NCI-H1436 treated with DMSO at 0.1 percent for 48 hours (cell line): ENCODE measurements at regions not wholly inside any gene's neighbourhood (a gene's known extent, or its start where the extent isn't known, plus 50 kb on each side); places are given as distances from the start of the nearest gene placed in this dataset.
"Not testable (repeated sequence)": the region's sequence is repeated elsewhere in the genome, so short reads cannot be mapped to it uniquely, and the experiment has no call there.

ENCODE experiments used
- DNase-seq: peaks from one replicate; lab custom pipeline; 2025; lab: John Stamatoyannopoulos, UW

- no peak for DNase-seq
These were observed 324.8 kb downstream of the QKI start for GRCh38 chr6:163739408-163739725.

GRCh38 chr6:163738725-163739407 is 324.3 kb downstream of the QKI start:
- no peak for DNase-seq

- DNase-seq = no peak
These were observed 323.8 kb downstream of the QKI start for GRCh38 chr6:163738304-163738703.

GRCh38 chr6:163735076-163735475 is 320.6 kb downstream of the QKI start:
- DNase-seq = no peak

GRCh38 chr6:163733061-163733460 is 318.5 kb downstream of the QKI start:
- no peak for DNase-seq

GRCh38 chr6:163732479-163732878 is 318.0 kb downstream of the QKI start:
- no peak for DNase-seq

- not testable (repeated sequence) for DNase-seq
These were observed 317.5 kb downstream of the QKI start for GRCh38 chr6:163732014-163732351.

- no peak for DNase-seq
These were observed 316.9 kb downstream of the QKI start for GRCh38 chr6:163731215-163732013.

GRCh38 chr6:163730246-163731210 is 316.0 kb downstream of the QKI start:
- no peak for DNase-seq

- DNase-seq = no peak
These were observed 314.8 kb downstream of the QKI start for GRCh38 chr6:163729127-163729872.

GRCh38 chr6:163728442-163729126 is 314.1 kb downstream of the QKI start:
- no peak for DNase-seq

GRCh38 chr6:163726037-163726695 is 311.6 kb downstream of the QKI start:
- no peak for DNase-seq

GRCh38 chr6:163725008-163725941 is 310.8 kb downstream of the QKI start:
- no peak for DNase-seq

GRCh38 chr6:163724196-163724595 is 309.7 kb downstream of the QKI start:
- no peak for DNase-seq

GRCh38 chr6:163723759-163724158 is 309.2 kb downstream of the QKI start:
- no peak for DNase-seq

GRCh38 chr6:163721922-163722692 is 307.6 kb downstream of the QKI start:
- no peak for DNase-seq

- no peak for DNase-seq
These were observed 306.9 kb downstream of the QKI start for GRCh38 chr6:163721435-163721834.

- no peak for DNase-seq
These were observed 306.1 kb downstream of the QKI start for GRCh38 chr6:163720460-163721235.
